ENCODE measurements at regions not wholly inside any gene's neighbourhood (a gene's known extent, or its start where the extent isn't known, plus 50 kb on each side); places are given as distances from the start of the nearest gene placed in this dataset.

DNA sequence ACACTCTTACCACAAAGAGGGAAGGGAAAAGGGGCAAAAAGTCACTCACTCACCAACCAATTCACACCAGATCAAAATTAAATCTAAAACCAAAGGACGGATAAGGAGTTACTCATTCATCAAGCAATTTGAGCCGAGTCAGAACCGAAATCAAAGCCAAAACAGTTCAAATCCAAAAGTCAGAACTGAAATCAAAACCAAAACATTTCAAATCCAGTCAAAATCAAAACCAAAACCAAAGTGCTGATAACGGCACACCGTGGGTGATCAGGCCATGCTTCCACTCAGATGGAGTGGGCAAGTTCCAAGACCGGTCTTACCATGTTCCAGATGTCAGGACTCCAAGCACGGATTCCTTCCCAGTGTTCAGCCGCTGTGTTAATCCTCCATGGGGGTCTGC is 139.5 kb downstream of the SLC38A6 start:
- H3K36me3 ChIP-seq (ENCODE audit: control insufficient read depth in 1 of 2, insufficient read depth in 2 of 2, low read depth in 1 of 2, low read length in 2 of 2), result peaks cover 0 to 6% of the 10 kb centered on the region in 2 experiments
- H3K27ac ChIP-seq (ENCODE audit: low read length, poor library complexity, severe bottlenecking), result no peak overlapping the region
- no peak overlapping the region for H4K91ac ChIP-seq (ENCODE audit: low read length)
- no peaks in the 10 kb centered on the region for H3K9me3 ChIP-seq (ENCODE audit: control insufficient read depth, low read length)
- no peak overlapping the region for H3K4me2 ChIP-seq (ENCODE audit: low read length, poor library complexity, severe bottlenecking)
- WGBS, result 97% methylated on average over 8 of the region's 8 CpGs
- H3K27me3 ChIP-seq (ENCODE audit: control insufficient read depth in 1 of 2, insufficient read depth in 1 of 2, low read length in 2 of 2), result no peaks in the 10 kb centered on the region
- H3K4me3 ChIP-seq (ENCODE audit: insufficient read depth in 1 of 2, low read depth in 1 of 2, low read length in 2 of 2), result peak overlapping the region in 1 of 2 experiments; percentile 69
- H2BK12ac ChIP-seq (ENCODE audit: low read length in 2 of 2), result no peak overlapping the region
- no peak overlapping the region for H2BK120ac ChIP-seq (ENCODE audit: low read depth, low read length)
- H2BK15ac ChIP-seq (ENCODE audit: low read depth, poor library complexity, severe bottlenecking), result no peak overlapping the region
- peak overlapping the region; percentile 40 for H3K9ac ChIP-seq (ENCODE audit: low read length)
- H4K8ac ChIP-seq (ENCODE audit: low read length), result no peak overlapping the region
- peaks cover 4% of the 10 kb centered on the region for H3K4me1 ChIP-seq (ENCODE audit: control insufficient read depth, insufficient read depth, low read depth, low read length)
- DNase-seq, result no peak
- no peak overlapping the region for H3K4ac ChIP-seq (ENCODE audit: low read depth in 1 of 2, low read length in 2 of 2)
- H2AK5ac ChIP-seq (ENCODE audit: low read length, severe bottlenecking), result no peak overlapping the region
- no peak overlapping the region for H3K18ac ChIP-seq (ENCODE audit: low read depth in 1 of 2, low read length in 2 of 2)
- no peak overlapping the region for H3K23ac ChIP-seq (ENCODE audit: low read length in 2 of 2)
- H2AFZ ChIP-seq (ENCODE audit: low read depth, low read length), result no peak overlapping the region
- H2BK5ac ChIP-seq (ENCODE audit: low read depth, low read length, poor library complexity, severe bottlenecking), result no peak overlapping the region
- no peak overlapping the region for H3K14ac ChIP-seq (ENCODE audit: low read length in 2 of 2)
- no peaks in the 10 kb centered on the region for H3K79me1 ChIP-seq (replicated peaks; ENCODE audit: low read length, poor library complexity, severe bottlenecking)

DNA sequence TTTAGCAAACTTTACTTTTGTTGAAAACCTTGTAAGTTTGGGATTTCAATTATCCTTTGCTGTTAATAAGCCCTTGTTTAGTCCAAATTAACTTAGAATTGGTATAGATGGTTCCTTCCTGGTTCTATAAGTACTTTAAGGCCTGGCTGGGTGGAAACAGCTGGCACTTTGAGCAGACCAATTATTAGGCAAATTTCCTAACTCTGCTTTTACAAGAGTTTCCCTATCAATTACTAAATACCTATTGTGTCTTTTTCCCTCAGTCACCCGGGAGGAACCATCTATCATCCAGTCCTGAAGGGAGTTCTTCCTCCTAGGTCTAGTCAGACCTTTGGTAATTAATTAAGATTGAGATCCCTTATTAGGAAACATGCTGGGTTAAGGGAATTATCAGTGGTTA is 138.0 kb downstream of the SLC38A6 start:
- H3K36me3 ChIP-seq (ENCODE audit: control insufficient read depth in 1 of 2, insufficient read depth in 2 of 2, low read depth in 1 of 2, low read length in 2 of 2), result peaks cover 0 to 9% of the 10 kb centered on the region in 2 experiments
- H2BK15ac ChIP-seq (ENCODE audit: low read depth, poor library complexity, severe bottlenecking), result no peak overlapping the region
- no peak overlapping the region for H3K27ac ChIP-seq (ENCODE audit: low read length, poor library complexity, severe bottlenecking)
- no peak overlapping the region for H2AK5ac ChIP-seq (ENCODE audit: low read length, severe bottlenecking)
- H2BK120ac ChIP-seq (ENCODE audit: low read depth, low read length), result no peak overlapping the region
- no peaks in the 10 kb centered on the region for H3K27me3 ChIP-seq (ENCODE audit: control insufficient read depth in 1 of 2, insufficient read depth in 1 of 2, low read length in 2 of 2)
- H4K91ac ChIP-seq (ENCODE audit: low read length), result no peak overlapping the region
- no peak overlapping the region for H3K14ac ChIP-seq (ENCODE audit: low read length in 2 of 2)
- peaks cover 2% of the 10 kb centered on the region for H3K4me1 ChIP-seq (ENCODE audit: control insufficient read depth, insufficient read depth, low read depth, low read length)
- DNase-seq, result no peak
- no peak overlapping the region for H4K8ac ChIP-seq (ENCODE audit: low read length)
- no peak overlapping the region for H2BK5ac ChIP-seq (ENCODE audit: low read depth, low read length, poor library complexity, severe bottlenecking)
- H3K9ac ChIP-seq (ENCODE audit: low read length), result no peak overlapping the region
- peaks cover 5% of the 10 kb centered on the region for H3K9me3 ChIP-seq (ENCODE audit: control insufficient read depth, low read length)
- no peak overlapping the region for H3K4me3 ChIP-seq (ENCODE audit: insufficient read depth in 1 of 2, low read depth in 1 of 2, low read length in 2 of 2)
- no peaks in the 10 kb centered on the region for H3K79me1 ChIP-seq (replicated peaks; ENCODE audit: low read length, poor library complexity, severe bottlenecking)
- H3K4me2 ChIP-seq (ENCODE audit: low read length, poor library complexity, severe bottlenecking), result no peak overlapping the region
- no peak overlapping the region for H2BK12ac ChIP-seq (ENCODE audit: low read length in 2 of 2)
- H3K4ac ChIP-seq (ENCODE audit: low read depth in 1 of 2, low read length in 2 of 2), result no peak overlapping the region
- H2AFZ ChIP-seq (ENCODE audit: low read depth, low read length), result no peak overlapping the region
- H3K23ac ChIP-seq (ENCODE audit: low read length in 2 of 2), result no peak overlapping the region
- H3K18ac ChIP-seq (ENCODE audit: low read depth in 1 of 2, low read length in 2 of 2), result no peak overlapping the region
- WGBS, result no CpG with 5 or more reads among the region's 1 CpG

DNA sequence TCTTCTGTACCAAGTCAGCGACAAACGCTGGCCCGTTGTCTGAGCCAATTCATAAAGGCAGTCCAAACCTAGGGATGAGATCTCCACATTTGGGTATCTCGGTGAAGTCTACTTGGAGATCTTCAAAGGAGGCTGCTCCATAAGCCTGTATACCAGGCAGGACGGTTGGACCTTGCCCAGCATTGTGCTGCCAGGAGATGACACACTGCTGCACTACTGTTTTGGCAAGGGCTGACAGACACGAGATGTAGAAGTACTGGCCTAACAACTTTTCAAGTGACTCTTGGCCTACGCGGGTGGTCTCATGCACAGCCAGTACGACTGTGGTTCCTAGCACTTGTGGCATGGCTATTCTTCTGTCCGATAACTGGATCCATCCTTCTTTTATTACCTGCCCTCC is 135.3 kb downstream of the SLC38A6 start:
- DNase-seq, result no peak
- no peak overlapping the region for H3K27ac ChIP-seq (ENCODE audit: low read length, poor library complexity, severe bottlenecking)
- no peaks in the 10 kb centered on the region for H3K79me1 ChIP-seq (replicated peaks; ENCODE audit: low read length, poor library complexity, severe bottlenecking)
- no peak overlapping the region for H2BK15ac ChIP-seq (ENCODE audit: low read depth, poor library complexity, severe bottlenecking)
- H3K4me3 ChIP-seq (ENCODE audit: insufficient read depth in 1 of 2, low read depth in 1 of 2, low read length in 2 of 2), result no peak overlapping the region
- no peak overlapping the region for H3K4ac ChIP-seq (ENCODE audit: low read depth in 1 of 2, low read length in 2 of 2)
- WGBS, result 97% methylated on average over 10 of the region's 10 CpGs
- no peak overlapping the region for H2BK12ac ChIP-seq (ENCODE audit: low read length in 2 of 2)
- no peak overlapping the region for H2AFZ ChIP-seq (ENCODE audit: low read depth, low read length)
- peaks cover 0 to 9% of the 10 kb centered on the region in 2 experiments for H3K36me3 ChIP-seq (ENCODE audit: control insufficient read depth in 1 of 2, insufficient read depth in 2 of 2, low read depth in 1 of 2, low read length in 2 of 2)
- H2AK5ac ChIP-seq (ENCODE audit: low read length, severe bottlenecking), result no peak overlapping the region
- H3K14ac ChIP-seq (ENCODE audit: low read length in 2 of 2), result no peak overlapping the region
- H3K18ac ChIP-seq (ENCODE audit: low read depth in 1 of 2, low read length in 2 of 2), result no peak overlapping the region
- no peak overlapping the region for H2BK5ac ChIP-seq (ENCODE audit: low read depth, low read length, poor library complexity, severe bottlenecking)
- no peaks in the 10 kb centered on the region for H3K27me3 ChIP-seq (ENCODE audit: control insufficient read depth in 1 of 2, insufficient read depth in 1 of 2, low read length in 2 of 2)
- no peak overlapping the region for H3K23ac ChIP-seq (ENCODE audit: low read length in 2 of 2)
- H3K9ac ChIP-seq (ENCODE audit: low read length), result no peak overlapping the region
- H3K4me2 ChIP-seq (ENCODE audit: low read length, poor library complexity, severe bottlenecking), result no peak overlapping the region
- no peak overlapping the region for H4K91ac ChIP-seq (ENCODE audit: low read length)
- no peak overlapping the region for H4K8ac ChIP-seq (ENCODE audit: low read length)
- H3K9me3 ChIP-seq (ENCODE audit: control insufficient read depth, low read length), result peaks cover 5% of the 10 kb centered on the region
- no peak overlapping the region for H2BK120ac ChIP-seq (ENCODE audit: low read depth, low read length)
- peaks cover 8% of the 10 kb centered on the region for H3K4me1 ChIP-seq (ENCODE audit: control insufficient read depth, insufficient read depth, low read depth, low read length)

DNA sequence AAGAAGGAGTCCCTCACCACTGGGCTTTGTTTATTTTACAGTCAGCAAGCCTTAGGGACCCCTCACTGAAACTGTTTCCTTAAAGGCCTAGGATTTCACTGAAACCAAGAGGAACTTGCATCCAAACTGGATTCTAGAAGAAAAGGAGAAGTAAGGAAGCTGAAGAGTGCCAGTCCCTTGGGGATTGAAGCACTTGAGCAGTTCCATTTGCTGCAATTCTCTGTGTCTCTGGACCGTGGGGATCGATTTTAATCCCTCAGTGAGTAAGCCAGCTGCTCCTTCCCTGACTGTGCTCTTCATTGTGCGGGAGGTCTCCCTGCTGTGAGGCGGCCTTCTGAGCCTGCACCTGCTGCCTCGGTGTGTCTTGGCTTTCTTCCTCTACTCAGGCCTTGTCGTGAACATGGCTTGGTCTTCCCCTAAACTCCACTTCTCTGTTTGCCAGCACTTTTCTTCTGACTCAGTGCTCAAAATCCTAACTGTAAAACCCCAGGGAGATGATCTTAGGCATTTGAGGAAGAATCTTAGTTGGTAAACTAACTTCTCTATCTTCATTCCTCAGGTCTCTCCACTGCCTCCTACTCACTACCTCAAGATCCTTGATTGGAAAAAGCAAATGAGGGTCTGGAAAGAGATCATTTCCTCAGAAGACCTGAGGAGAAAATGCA is 132.6 kb downstream of the SLC38A6 start:
- H3K4ac ChIP-seq (ENCODE audit: low read depth in 1 of 2, low read length in 2 of 2), result no peak overlapping the region
- H3K9ac ChIP-seq (ENCODE audit: low read length), result no peak overlapping the region
- H3K4me3 ChIP-seq (ENCODE audit: insufficient read depth in 1 of 2, low read depth in 1 of 2, low read length in 2 of 2), result peak overlapping the region in 1 of 2 experiments; percentile 10
- no peak overlapping the region for H3K23ac ChIP-seq (ENCODE audit: low read length in 2 of 2)
- no peak for DNase-seq
- peaks cover 5% of the 10 kb centered on the region for H3K9me3 ChIP-seq (ENCODE audit: control insufficient read depth, low read length)
- H2BK5ac ChIP-seq (ENCODE audit: low read depth, low read length, poor library complexity, severe bottlenecking), result no peak overlapping the region
- no peak overlapping the region for H4K8ac ChIP-seq (ENCODE audit: low read length)
- no peak overlapping the region for H3K14ac ChIP-seq (ENCODE audit: low read length in 2 of 2)
- no peak overlapping the region for H4K91ac ChIP-seq (ENCODE audit: low read length)
- no peak overlapping the region for H2BK120ac ChIP-seq (ENCODE audit: low read depth, low read length)
- peaks cover 4 to 11% of the 10 kb centered on the region in 2 experiments for H3K36me3 ChIP-seq (ENCODE audit: control insufficient read depth in 1 of 2, insufficient read depth in 2 of 2, low read depth in 1 of 2, low read length in 2 of 2)
- H3K27me3 ChIP-seq (ENCODE audit: control insufficient read depth in 1 of 2, insufficient read depth in 1 of 2, low read length in 2 of 2), result no peaks in the 10 kb centered on the region
- H2BK12ac ChIP-seq (ENCODE audit: low read length in 2 of 2), result no peak overlapping the region
- no peak overlapping the region for H2BK15ac ChIP-seq (ENCODE audit: low read depth, poor library complexity, severe bottlenecking)
- H2AFZ ChIP-seq (ENCODE audit: low read depth, low read length), result no peak overlapping the region
- no peak overlapping the region for H3K18ac ChIP-seq (ENCODE audit: low read depth in 1 of 2, low read length in 2 of 2)
- no peaks in the 10 kb centered on the region for H3K79me1 ChIP-seq (replicated peaks; ENCODE audit: low read length, poor library complexity, severe bottlenecking)
- no peak overlapping the region for H2AK5ac ChIP-seq (ENCODE audit: low read length, severe bottlenecking)
- H3K4me2 ChIP-seq (ENCODE audit: low read length, poor library complexity, severe bottlenecking), result no peak overlapping the region
- 71% methylated on average over 5 of the region's 6 CpGs for WGBS
- no peak overlapping the region for H3K27ac ChIP-seq (ENCODE audit: low read length, poor library complexity, severe bottlenecking)
- H3K4me1 ChIP-seq (ENCODE audit: control insufficient read depth, insufficient read depth, low read depth, low read length), result peaks cover 12% of the 10 kb centered on the region
